ENCODE measurements at regions not wholly inside any gene's neighbourhood (a gene's known extent, or its start where the extent isn't known, plus 50 kb on each side); places are given as distances from the start of the nearest gene placed in this dataset.

DNA sequence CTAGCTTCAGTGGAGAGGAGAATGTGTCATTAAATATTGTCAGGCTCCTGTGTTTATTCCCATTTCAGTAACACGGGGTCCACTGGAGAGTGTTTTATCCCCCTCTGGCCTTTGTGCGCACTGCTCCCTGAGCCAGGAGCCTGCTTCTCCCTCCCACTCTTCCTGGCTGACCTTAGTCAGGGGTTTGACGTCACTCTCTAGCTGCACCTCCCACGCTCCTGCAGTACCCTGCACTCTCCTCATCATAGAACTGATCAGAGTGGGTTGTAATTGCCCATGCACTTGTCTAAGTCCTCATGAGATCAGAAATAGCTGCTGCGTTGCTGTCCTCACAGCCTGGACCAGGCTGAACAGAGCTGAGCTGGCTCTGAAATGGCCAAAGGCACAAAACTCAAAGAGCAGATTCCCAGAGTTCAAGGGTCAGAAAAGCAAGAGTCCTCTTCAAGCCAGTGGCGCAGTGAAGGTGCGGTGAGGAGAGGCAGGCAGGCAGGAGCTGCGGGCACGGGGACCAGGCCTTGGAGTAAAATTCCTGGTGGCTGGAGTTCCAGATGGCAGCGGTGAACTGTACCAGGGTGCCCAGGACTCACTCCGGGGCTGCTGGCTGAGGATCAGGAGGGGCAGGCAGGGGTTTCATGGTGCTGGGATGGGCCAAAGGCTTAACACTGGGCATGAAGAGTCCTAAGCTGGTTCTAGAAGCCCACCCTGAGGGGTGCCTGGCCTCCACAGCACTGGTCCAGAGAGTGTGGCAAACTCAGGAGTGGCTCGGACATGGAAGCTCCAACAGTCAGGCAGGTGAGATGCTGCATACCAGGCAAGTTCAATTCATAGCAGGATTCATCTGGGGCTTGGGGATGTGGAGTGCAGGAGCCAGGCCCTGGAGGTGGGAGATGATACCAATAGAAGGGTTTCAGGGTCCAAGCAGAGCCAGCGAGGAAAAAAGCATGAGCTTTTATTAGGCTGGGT, 170.9 kb downstream of the SCP2D1 start:
- H3K4me3 ChIP-seq (ENCODE audit: low read depth, low read length), result no peak overlapping the region
- TF ChIP-seq CTCF (IDR thresholded peaks at IDR 0.05; ENCODE audit: insufficient read depth, low read depth, low read length), result no peak
- DNase-seq (ENCODE audit: low read depth), result peak; percentile 44

GRCh38 chr20:18985551-18985950, 172.0 kb downstream of the SCP2D1 start:
- DNase-seq (ENCODE audit: low read depth), result no peak
- no peak for TF ChIP-seq CTCF (IDR thresholded peaks at IDR 0.05; ENCODE audit: insufficient read depth, low read depth, low read length)
- H3K4me3 ChIP-seq (ENCODE audit: low read depth, low read length), result no peak overlapping the region

- peak; percentile 7 for DNase-seq (ENCODE audit: low read depth)
- TF ChIP-seq CTCF (IDR thresholded peaks at IDR 0.05; ENCODE audit: insufficient read depth, low read depth, low read length), result no peak
- no peak overlapping the region for H3K4me3 ChIP-seq (ENCODE audit: low read depth, low read length)
These were observed 172.7 kb downstream of the SCP2D1 start for GRCh38 chr20:18986146-18986830.

- H3K4me3 ChIP-seq (ENCODE audit: low read depth, low read length), result no peak overlapping the region
- no peak for DNase-seq (ENCODE audit: low read depth)
- TF ChIP-seq CTCF (IDR thresholded peaks at IDR 0.05; ENCODE audit: insufficient read depth, low read depth, low read length), result no peak
These were observed 173.5 kb downstream of the SCP2D1 start for GRCh38 chr20:18986895-18987580.

DNA sequence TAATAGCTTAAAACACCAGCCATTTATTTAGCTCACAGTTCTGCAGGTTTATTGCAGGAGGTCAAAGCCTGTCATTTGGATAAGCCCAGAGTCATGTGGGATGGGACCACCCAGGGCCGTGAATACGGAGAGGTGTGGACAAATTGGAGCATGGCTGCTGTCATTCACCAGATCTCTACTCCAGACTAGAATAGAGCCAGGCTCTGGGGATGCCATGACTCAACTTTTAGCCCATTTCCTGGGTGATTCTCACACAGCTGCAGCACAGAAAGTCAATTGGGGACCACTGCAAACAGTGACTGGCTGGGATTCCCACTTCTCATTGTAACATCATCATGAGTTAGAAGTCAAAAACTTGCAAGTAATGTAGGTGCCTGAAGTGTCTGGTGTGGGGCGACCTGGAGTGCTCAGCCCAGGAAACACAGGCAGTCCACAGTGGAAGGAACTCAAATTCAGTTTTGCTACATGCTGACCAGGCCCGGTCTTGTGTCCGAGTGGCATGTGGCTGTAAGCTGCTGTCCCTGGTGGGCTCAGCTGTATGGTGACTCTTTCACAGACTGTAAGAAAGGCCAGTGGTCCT, 174.3 kb downstream of the SCP2D1 start:
- no peak overlapping the region for H3K4me3 ChIP-seq (ENCODE audit: low read depth, low read length)
- no peak for DNase-seq (ENCODE audit: low read depth)
- TF ChIP-seq CTCF (IDR thresholded peaks at IDR 0.05; ENCODE audit: insufficient read depth, low read depth, low read length), result no peak

GRCh38 chr20:18988701-18989100, 175.1 kb downstream of the SCP2D1 start:
- DNase-seq (ENCODE audit: low read depth), result no peak
- TF ChIP-seq CTCF (IDR thresholded peaks at IDR 0.05; ENCODE audit: insufficient read depth, low read depth, low read length), result no peak
- no peak overlapping the region for H3K4me3 ChIP-seq (ENCODE audit: low read depth, low read length)

Data from fibroblast of villous mesenchyme (primary cell).